IMR-90 (cell line): ENCODE measurements at regions not wholly inside any gene's neighbourhood (a gene's known extent, or its start where the extent isn't known, plus 50 kb on each side); places are given as distances from the start of the nearest gene placed in this dataset.

Experiments
- ATAC-seq: fragments of 200-7000 bp; cut with Tn5 transposase; 2 replicates; pipeline ENCODE4 v1.9.1; 2020; ENCODE audit warnings: low read depth, mild to moderate bottlenecking, moderate library complexity
- BruUV-seq: library from RNA; stranded (reverse); fragments of 400-500 nt; replicated peaks from 2 replicates; lab custom pipeline; 2021; lab: Mats Ljungman, UMichigan
- CTCF ChIA-PET: fragments of 300-600 bp; formaldehyde crosslinking; extraction: SDS; loops from one replicate; lab custom pipeline; 2021; ENCODE audit warnings: antibody characterized with exemption; lab: Yijun Ruan, JAX
- POLR2A ChIA-PET: fragments of 300-600 bp; sonication (Branson Sonifier 250); formaldehyde crosslinking; loops from one replicate; lab custom pipeline; 2022; ENCODE audit warnings: antibody characterized with exemption; ENCODE audit not compliant: unreplicated experiment; lab: Charles Lee
- DNase-seq: peaks from one replicate; pipeline ENCODE4 v3.0.0; 2013
- H2AFZ ChIP-seq: replicated peaks from 2 replicates; pipeline ENCODE3; 2013; ENCODE audit warnings: low read length, mild to moderate bottlenecking; ENCODE audit not compliant: poor library complexity
- H2AK5ac ChIP-seq: 2 replicates; pipeline ENCODE4 v1.6.1; 2013; ENCODE audit warnings: low read depth, low read length, inconsistent platforms
- H2AK9ac ChIP-seq: replicated peaks from 2 replicates; pipeline ENCODE3; 2013; ENCODE audit warnings: mild to moderate bottlenecking, low read depth, low read length, moderate library complexity; ENCODE audit not compliant: poor library complexity
- H2BK120ac ChIP-seq: 2 replicates; pipeline ENCODE4 v1.6.1; 2013; ENCODE audit warnings: low read depth, low read length, inconsistent platforms
- H2BK15ac ChIP-seq: 3 replicates; pipeline ENCODE4 v1.6.1; 2013; ENCODE audit warnings: low read depth, low read length, inconsistent platforms
- H2BK20ac ChIP-seq: 2 replicates; pipeline ENCODE4 v1.6.1; 2013; ENCODE audit warnings: low read depth, mild to moderate bottlenecking, inconsistent platforms, low read length, moderate library complexity
- H2BK5ac ChIP-seq: 2 replicates; pipeline ENCODE4 v1.6.1; 2013; ENCODE audit warnings: mild to moderate bottlenecking, low read depth, low read length, inconsistent platforms; ENCODE audit not compliant: poor library complexity, severe bottlenecking
- H3K14ac ChIP-seq: replicated peaks from 2 replicates; pipeline ENCODE4 v1.6.1; 2013; ENCODE audit warnings: low read depth, low read length, inconsistent platforms
- H3K18ac ChIP-seq: 2 replicates; pipeline ENCODE4 v1.6.1; 2013; ENCODE audit warnings: low read depth, low read length, control low read depth
- H3K23ac ChIP-seq: 2 replicates; pipeline ENCODE4 v1.6.1; 2013; ENCODE audit warnings: low read depth, low read length, inconsistent platforms
- H3K27ac ChIP-seq: 2 replicates; pipeline ENCODE4 v1.5.1; 2013; ENCODE audit warnings: mild to moderate bottlenecking, control low read depth, low read length; ENCODE audit not compliant: insufficient read depth
- H3K27me3 ChIP-seq: 2 replicates; pipeline ENCODE4 v1.6.1; 2013; ENCODE audit warnings: low read length; ENCODE audit not compliant: control insufficient read depth, insufficient read depth
- H3K36me3 ChIP-seq: 2 replicates; pipeline ENCODE4 v1.6.1; 2013; ENCODE audit warnings: low read length, mixed read lengths; ENCODE audit not compliant: control insufficient read depth, insufficient read depth
- H3K4ac ChIP-seq: 2 replicates; pipeline ENCODE4 v1.6.1; 2013; ENCODE audit warnings: low read depth, low read length, inconsistent platforms
- H3K4me1 ChIP-seq: 2 replicates; pipeline ENCODE4 v1.6.1; 2013; ENCODE audit warnings: low read length, mixed read lengths; ENCODE audit not compliant: control insufficient read depth, insufficient read depth
- H3K4me2 ChIP-seq: 2 replicates; pipeline ENCODE4 v1.6.1; 2013; ENCODE audit warnings: low read depth, mild to moderate bottlenecking, control low read depth, low read length, moderate library complexity
- H3K4me3 ChIP-seq: 2 replicates; pipeline ENCODE4 v1.5.1; 2013; ENCODE audit warnings: low read depth, mild to moderate bottlenecking, control low read depth, low read length, moderate library complexity; ENCODE audit not compliant: insufficient read depth
- H3K56ac ChIP-seq: 2 replicates; pipeline ENCODE4 v1.6.1; 2013; ENCODE audit warnings: low read length, inconsistent platforms; ENCODE audit not compliant: insufficient read depth; ENCODE audit errors: extremely low read depth
- H3K79me1 ChIP-seq, 2 experiments: 2 replicates each; pipeline ENCODE4 v1.6.1; 2013; ENCODE audit warnings: low read length in 2 of 2, inconsistent platforms in 1 of 2, low read depth in 1 of 2
- H3K9ac ChIP-seq: 2 replicates; pipeline ENCODE4 v1.6.1; 2013; ENCODE audit warnings: low read depth, low read length, control low read depth
- H3K9me1 ChIP-seq: 2 replicates; pipeline ENCODE4 v1.6.1; 2013; ENCODE audit warnings: low read length, inconsistent platforms; ENCODE audit not compliant: insufficient read depth
- H3K9me3 ChIP-seq: 2 replicates; pipeline ENCODE4 v1.6.1; 2013; ENCODE audit warnings: low read length; ENCODE audit not compliant: control insufficient read depth, insufficient read depth
- H4K20me1 ChIP-seq: 2 replicates; pipeline ENCODE4 v1.6.1; 2013; ENCODE audit warnings: low read length, inconsistent platforms; ENCODE audit not compliant: insufficient read depth
- H4K5ac ChIP-seq: 2 replicates; pipeline ENCODE4 v1.6.1; 2013; ENCODE audit warnings: mild to moderate bottlenecking, low read depth, low read length, control low read depth
- H4K8ac ChIP-seq, 2 experiments: 2 replicates each; pipeline ENCODE4 v1.6.1; 2013; ENCODE audit warnings: low read depth in 2 of 2, low read length in 2 of 2, control low read depth in 1 of 2, inconsistent platforms in 1 of 2
- H4K91ac ChIP-seq: 2 replicates; pipeline ENCODE4 v1.6.1; 2013; ENCODE audit warnings: low read depth, low read length, inconsistent platforms; ENCODE audit not compliant: insufficient read depth
- BHLHE40 ChIP-seq: fragments of 150-350 bp; IDR thresholded peaks from 2 replicates; pipeline ENCODE4 v1.6.1; 2016; ENCODE audit warnings: mild to moderate bottlenecking, low read depth, low read length
- CHD1 ChIP-seq: IDR thresholded peaks from 2 replicates; pipeline ENCODE4 v1.6.1; 2012; ENCODE audit warnings: low read depth, low read length, improper control_type of control experiment
- FOS ChIP-seq: fragments of 150-350 bp; IDR thresholded peaks from 2 replicates; pipeline ENCODE4 v1.6.1; 2016; ENCODE audit warnings: low read depth, low read length
- MAZ ChIP-seq: IDR thresholded peaks from 2 replicates; pipeline ENCODE4 v1.6.1; 2012; ENCODE audit warnings: low read depth, mild to moderate bottlenecking, low read length, improper control_type of control experiment, moderate library complexity, borderline replicate concordance
- MXI1 ChIP-seq: IDR thresholded peaks from 2 replicates; pipeline ENCODE4 v1.6.1; 2012; ENCODE audit warnings: low read depth, mild to moderate bottlenecking, low read length, moderate library complexity, borderline replicate concordance
- NFE2L2 ChIP-seq: fragments of 150-350 bp; IDR thresholded peaks from 2 replicates; pipeline ENCODE4 v1.6.1; 2016; ENCODE audit warnings: low read depth, mild to moderate bottlenecking, low read length
- RAD21 ChIP-seq: IDR thresholded peaks from 2 replicates; pipeline ENCODE4 v1.6.1; 2012; ENCODE audit warnings: low read length, improper control_type of control experiment
- RCOR1 ChIP-seq: IDR thresholded peaks from 2 replicates; pipeline ENCODE4 v1.6.1; 2012; ENCODE audit warnings: mild to moderate bottlenecking, low read length, improper control_type of control experiment; ENCODE audit not compliant: insufficient replicate concordance
- WGBS, 2 experiments: methylation state at CpG; one replicate each; pipeline versions ENCODE4 v1.1.5 to v1.1.7; 2013; ENCODE audit warnings: missing lambda C conversion rate in 2 of 2; ENCODE audit not compliant: insufficient read length in 1 of 2; ENCODE audit errors: extremely low coverage in 2 of 2; 5-methylcytosine and 5-hydroxymethylcytosine counted together
- dilution Hi-C: fragments of 300-500 bp; cut with HindIII; formaldehyde crosslinking; loops from one replicate; pipeline ENCODE4 v1.14.3; 2018; ENCODE audit warnings: low sequenced_read_pairs; ENCODE audit not compliant: unreplicated experiment
- in situ Hi-C: fragments of 300-500 bp; cut with MboI; formaldehyde crosslinking; loops from 3 replicates; pipeline ENCODE4 v1.14.3; 2019; ENCODE audit warnings: low sequenced_read_pairs, inconsistent platforms, mixed read lengths
- intact Hi-C: fragments of 100-400 bp; cut with micrococcal nuclease; formaldehyde crosslinking; loops from 2 replicates; pipeline ENCODE4 v1.10.0; 2022
- TF ChIP-seq, protein P1 (sequence below): conservative IDR thresholded peaks from 2 replicates; pipeline ENCODE4 v1.5.1; 2012; ENCODE audit warnings: mild to moderate bottlenecking, low read depth, low read length, improper control_type of control experiment

DNA sequence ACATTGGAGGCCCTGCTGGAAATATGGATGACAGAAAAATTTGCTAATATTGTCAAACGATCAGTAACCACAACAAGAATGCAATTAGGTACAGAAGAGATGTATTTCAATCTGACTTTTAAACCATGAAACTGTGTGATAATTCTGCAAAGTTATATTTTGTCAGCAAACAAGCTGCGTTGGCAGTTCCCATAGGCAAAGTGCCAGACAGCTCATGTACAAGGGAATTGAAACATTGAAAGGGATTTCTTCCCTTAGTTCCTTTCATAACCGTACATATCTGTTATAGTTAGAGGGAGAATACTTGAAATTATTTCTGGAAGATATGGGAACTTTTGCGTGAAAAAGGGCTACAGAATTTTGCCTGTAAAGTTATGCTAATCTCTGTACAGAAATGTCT, 419.4 kb upstream of the PTGER4 start:
- in situ Hi-C loops (no loop called here), dilution Hi-C loops (no loop called here), intact Hi-C loops (no loop called here)
- no TSS peak for BruUV-seq
- Histone ChIP-seq H3K23ac (no peak overlapping the region), H3K14ac (no peak overlapping the region), H3K4me3 (no peak overlapping the region), H2AK5ac (no peak overlapping the region), H4K91ac (no peak overlapping the region), H3K79me1 (no peaks in the 10 kb centered on the region), H3K4me1 (no peaks in the 10 kb centered on the region), H2BK20ac (no peak overlapping the region), H3K56ac (no peak overlapping the region), H2BK5ac (no peak overlapping the region), H4K5ac (no peak overlapping the region), H3K9me1 (no peaks in the 10 kb centered on the region), H3K9me3 (no peaks in the 10 kb centered on the region), H3K4ac (no peak overlapping the region), H3K9ac (no peak overlapping the region), H3K4me2 (no peak overlapping the region), H3K36me3 (no peaks in the 10 kb centered on the region), H3K27ac (no peak overlapping the region), H4K20me1 (no peaks in the 10 kb centered on the region), H3K18ac (no peak overlapping the region), H2BK15ac (no peak overlapping the region), H2BK120ac (no peak overlapping the region), H2AK9ac (no peak overlapping the region), H3K27me3 (no peaks in the 10 kb centered on the region), H2AFZ (no peak overlapping the region), H4K8ac (no peak overlapping the region)
- ChIA-PET POLR2A (interaction anchor here (0.6 kb wide), 1 partner anchor 88 kb away, joined by 3 read pairs; no protein-coding TSS in a partner anchor), CTCF (no interaction called here)
- TF ChIP-seq, protein P1, sequence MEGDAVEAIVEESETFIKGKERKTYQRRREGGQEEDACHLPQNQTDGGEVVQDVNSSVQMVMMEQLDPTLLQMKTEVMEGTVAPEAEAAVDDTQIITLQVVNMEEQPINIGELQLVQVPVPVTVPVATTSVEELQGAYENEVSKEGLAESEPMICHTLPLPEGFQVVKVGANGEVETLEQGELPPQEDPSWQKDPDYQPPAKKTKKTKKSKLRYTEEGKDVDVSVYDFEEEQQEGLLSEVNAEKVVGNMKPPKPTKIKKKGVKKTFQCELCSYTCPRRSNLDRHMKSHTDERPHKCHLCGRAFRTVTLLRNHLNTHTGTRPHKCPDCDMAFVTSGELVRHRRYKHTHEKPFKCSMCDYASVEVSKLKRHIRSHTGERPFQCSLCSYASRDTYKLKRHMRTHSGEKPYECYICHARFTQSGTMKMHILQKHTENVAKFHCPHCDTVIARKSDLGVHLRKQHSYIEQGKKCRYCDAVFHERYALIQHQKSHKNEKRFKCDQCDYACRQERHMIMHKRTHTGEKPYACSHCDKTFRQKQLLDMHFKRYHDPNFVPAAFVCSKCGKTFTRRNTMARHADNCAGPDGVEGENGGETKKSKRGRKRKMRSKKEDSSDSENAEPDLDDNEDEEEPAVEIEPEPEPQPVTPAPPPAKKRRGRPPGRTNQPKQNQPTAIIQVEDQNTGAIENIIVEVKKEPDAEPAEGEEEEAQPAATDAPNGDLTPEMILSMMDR: no peak
- no peak for TF ChIP-seq MXI1
- no peak for TF ChIP-seq NFE2L2
- no peak for TF ChIP-seq RAD21
- no peak for TF ChIP-seq CHD1
- TF ChIP-seq FOS: no peak
- TF ChIP-seq MAZ: no peak
- no peak for TF ChIP-seq RCOR1
- TF ChIP-seq BHLHE40: no peak
- no CpG with 5 or more reads among the region's 4 CpGs for WGBS, 2 experiments
- DNase-seq (no peak), ATAC-seq (no peak)
